ENCODE measurements at regions not wholly inside any gene's neighbourhood (a gene's known extent, or its start where the extent isn't known, plus 50 kb on each side); places are given as distances from the start of the nearest gene placed in this dataset.
A peak's percentile ranks its signal among the peaks of the same experiment; 100 is the strongest.

- H3K4me3 ChIP-seq (ENCODE audit: low read depth, low read length), result no peak overlapping the region
- TF ChIP-seq, protein P1, sequence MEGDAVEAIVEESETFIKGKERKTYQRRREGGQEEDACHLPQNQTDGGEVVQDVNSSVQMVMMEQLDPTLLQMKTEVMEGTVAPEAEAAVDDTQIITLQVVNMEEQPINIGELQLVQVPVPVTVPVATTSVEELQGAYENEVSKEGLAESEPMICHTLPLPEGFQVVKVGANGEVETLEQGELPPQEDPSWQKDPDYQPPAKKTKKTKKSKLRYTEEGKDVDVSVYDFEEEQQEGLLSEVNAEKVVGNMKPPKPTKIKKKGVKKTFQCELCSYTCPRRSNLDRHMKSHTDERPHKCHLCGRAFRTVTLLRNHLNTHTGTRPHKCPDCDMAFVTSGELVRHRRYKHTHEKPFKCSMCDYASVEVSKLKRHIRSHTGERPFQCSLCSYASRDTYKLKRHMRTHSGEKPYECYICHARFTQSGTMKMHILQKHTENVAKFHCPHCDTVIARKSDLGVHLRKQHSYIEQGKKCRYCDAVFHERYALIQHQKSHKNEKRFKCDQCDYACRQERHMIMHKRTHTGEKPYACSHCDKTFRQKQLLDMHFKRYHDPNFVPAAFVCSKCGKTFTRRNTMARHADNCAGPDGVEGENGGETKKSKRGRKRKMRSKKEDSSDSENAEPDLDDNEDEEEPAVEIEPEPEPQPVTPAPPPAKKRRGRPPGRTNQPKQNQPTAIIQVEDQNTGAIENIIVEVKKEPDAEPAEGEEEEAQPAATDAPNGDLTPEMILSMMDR (IDR thresholded peaks at IDR 0.05; ENCODE audit: control insufficient read depth, extremely low read depth, insufficient read depth), result no peak
- DNase-seq (ENCODE audit: low read depth), result no peak
Measured at GRCh38 chr11:92154611-92155010, 70.0 kb upstream of the FAT3 start.

GRCh38 chr11:92154110-92154509 lies 70.5 kb upstream of the FAT3 start:
- TF ChIP-seq, protein P1 (IDR thresholded peaks at IDR 0.05; ENCODE audit: control insufficient read depth, extremely low read depth, insufficient read depth), result no peak
- no peak overlapping the region for H3K4me3 ChIP-seq (ENCODE audit: low read depth, low read length)
- DNase-seq (ENCODE audit: low read depth), result no peak

- no peak overlapping the region for H3K4me3 ChIP-seq (ENCODE audit: low read depth, low read length)
- no peak for DNase-seq (ENCODE audit: low read depth)
- TF ChIP-seq, protein P1 (IDR thresholded peaks at IDR 0.05; ENCODE audit: control insufficient read depth, extremely low read depth, insufficient read depth), result no peak
Measured at GRCh38 chr11:92153542-92153941, 71.1 kb upstream of the FAT3 start.

GRCh38 chr11:92152245-92152644 lies 72.4 kb upstream of the FAT3 start:
- TF ChIP-seq, protein P1 (IDR thresholded peaks at IDR 0.05; ENCODE audit: control insufficient read depth, extremely low read depth, insufficient read depth), result peak; percentile 35; the same call in 1 of the 2 replicates
- DNase-seq (ENCODE audit: low read depth), result no peak

GRCh38 chr11:92149996-92150395 lies 74.6 kb upstream of the FAT3 start:
- no peak overlapping the region for H3K4me3 ChIP-seq (ENCODE audit: low read depth, low read length)
- TF ChIP-seq, protein P1 (IDR thresholded peaks at IDR 0.05; ENCODE audit: control insufficient read depth, extremely low read depth, insufficient read depth), result no peak
- no peak for DNase-seq (ENCODE audit: low read depth)

More at GRCh38 chr11:92152245-92152644, 72.4 kb upstream of the FAT3 start:
- H3K4me3 ChIP-seq (ENCODE audit: low read depth, low read length), result no peak overlapping the region

DNA sequence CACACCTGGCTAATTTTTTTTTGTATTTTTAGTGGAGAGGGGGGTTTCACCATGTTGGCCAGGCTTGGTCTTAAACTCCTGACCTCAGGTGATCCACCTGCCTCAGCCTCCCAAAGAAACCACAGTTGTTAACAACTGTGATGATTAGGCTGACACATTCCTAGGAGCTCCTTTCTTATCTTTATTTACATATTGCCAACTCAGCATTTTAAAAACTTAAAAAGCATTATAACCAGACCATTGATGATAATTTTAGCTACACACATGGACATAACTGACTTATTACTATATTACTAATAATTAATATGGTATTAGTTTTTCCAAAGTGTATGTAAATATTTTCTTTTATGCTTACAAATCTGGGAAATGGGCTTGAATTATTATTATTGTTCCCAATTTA lies 82.9 kb upstream of the FAT3 start:
- no peak overlapping the region for H3K4me3 ChIP-seq (ENCODE audit: low read depth, low read length)
- no peak for DNase-seq (ENCODE audit: low read depth)
- TF ChIP-seq, protein P1 (IDR thresholded peaks at IDR 0.05; ENCODE audit: control insufficient read depth, extremely low read depth, insufficient read depth), result no peak

- TF ChIP-seq, protein P1 (IDR thresholded peaks at IDR 0.05; ENCODE audit: control insufficient read depth, extremely low read depth, insufficient read depth), result no peak
- H3K4me3 ChIP-seq (ENCODE audit: low read depth, low read length), result no peak overlapping the region
- no peak for DNase-seq (ENCODE audit: low read depth)
Measured at GRCh38 chr11:92141159-92141558, 83.5 kb upstream of the FAT3 start.

All from LNCaP clone FGC (cell line).